ENCODE measurements at regions not wholly inside any gene's neighbourhood (a gene's known extent, or its start where the extent isn't known, plus 50 kb on each side); places are given as distances from the start of the nearest gene placed in this dataset.

DNA sequence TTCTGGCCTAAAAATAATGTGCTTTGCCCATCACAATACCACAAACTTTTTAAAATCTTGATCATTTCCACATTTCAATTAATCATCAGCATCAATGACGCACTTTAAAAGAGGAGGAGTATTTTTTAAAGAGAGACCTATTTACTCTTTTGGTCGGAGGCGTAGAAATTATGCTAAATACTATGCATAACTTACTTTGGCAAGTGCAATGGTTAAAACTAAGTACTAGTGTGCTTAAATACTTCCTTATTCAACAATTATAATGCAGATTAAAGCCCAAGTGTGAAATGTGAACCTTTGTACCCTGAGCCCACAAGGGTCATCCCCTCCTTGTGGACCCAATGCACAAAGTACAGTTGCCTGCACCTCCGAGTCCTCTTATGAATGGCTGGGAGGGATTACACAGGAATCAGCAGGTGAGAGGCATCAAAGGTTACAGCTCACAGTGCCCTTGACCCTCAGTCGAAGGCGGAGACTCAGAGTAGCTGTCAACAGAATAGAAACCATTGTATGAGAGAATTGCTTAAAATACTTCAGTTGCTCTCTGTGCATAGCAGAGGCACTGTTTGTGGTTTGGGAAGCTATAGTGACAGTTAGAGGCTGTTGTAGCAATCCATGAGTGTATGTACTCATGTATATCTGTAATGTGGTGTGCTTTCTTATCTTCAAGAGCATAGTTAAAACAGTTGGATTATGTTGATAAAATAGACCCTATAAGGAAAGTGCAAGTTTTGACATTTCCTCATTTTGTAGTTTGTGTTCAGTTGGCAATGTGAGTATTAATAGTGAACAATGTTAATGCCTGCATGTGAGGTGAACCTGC is 151.7 kb upstream of the ITGA4 start:
- Histone ChIP-seq H3K4me3 (no peak overlapping the region), H3K9me3 (no peaks in the 10 kb centered on the region), H3K36me3 (no peaks in the 10 kb centered on the region), H3K27me3 (no peaks in the 10 kb centered on the region), H3K4me1 (no peaks in the 10 kb centered on the region), H3K27ac (no peak overlapping the region)
- no peak for DNase-seq (ENCODE audit: low spot score in 2 of 2)
- TF ChIP-seq CTCF (IDR thresholded peaks at IDR 0.05) = no peak
- intact Hi-C loops (cut with DNase I) = no loop called here

- Histone ChIP-seq H3K36me3 (no peaks in the 10 kb centered on the region), H3K4me1 (no peaks in the 10 kb centered on the region), H3K27me3 (no peaks in the 10 kb centered on the region), H3K9me3 (no peaks in the 10 kb centered on the region), H3K27ac (peak overlapping the region in 1 of 2 donors; percentile 10), H3K4me3 (no peak overlapping the region)
- intact Hi-C loops (cut with DNase I) = no loop called here
- TF ChIP-seq CTCF (IDR thresholded peaks at IDR 0.05) = no peak
- DNase-seq (ENCODE audit: low spot score in 2 of 2) = no peak
These were observed 150.4 kb upstream of the ITGA4 start for GRCh38 chr2:181306785-181307184.

DNA sequence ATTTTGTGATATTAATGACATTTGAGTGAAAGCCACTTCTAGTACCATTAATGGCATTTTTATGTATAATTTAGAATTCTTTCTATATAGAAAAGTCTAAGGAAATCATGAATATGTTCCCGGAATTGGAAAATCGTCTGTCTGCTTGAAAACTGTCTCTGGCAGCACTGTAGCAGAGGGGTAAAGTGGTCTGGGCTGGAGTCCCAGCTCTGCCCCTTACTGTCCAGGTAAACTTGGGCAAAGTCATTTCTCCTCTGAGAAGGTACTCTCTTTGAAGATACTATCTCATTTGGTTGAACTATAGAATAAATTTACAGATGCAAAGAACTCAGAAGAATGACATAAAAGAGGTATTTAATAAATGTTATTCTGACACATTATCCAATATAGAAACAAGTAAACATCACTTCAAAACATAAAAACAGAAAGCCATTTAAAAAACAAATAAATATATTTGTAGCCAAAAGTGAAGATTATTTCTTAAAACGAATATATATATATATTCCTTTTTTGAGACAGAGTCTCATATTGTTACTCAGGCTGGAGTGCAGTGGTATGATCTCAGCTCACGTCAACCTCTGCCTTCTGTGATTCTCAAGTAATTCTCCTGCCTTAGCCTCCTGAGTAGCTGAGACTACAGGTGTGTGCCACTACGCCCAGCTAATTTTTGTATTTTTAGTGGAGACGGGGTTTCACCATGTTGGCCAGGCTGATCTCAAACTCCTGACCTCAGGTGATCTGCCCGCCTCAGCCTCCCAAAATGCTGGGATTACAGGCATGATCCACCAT is 149.8 kb upstream of the ITGA4 start:
- Histone ChIP-seq H3K9me3 (no peaks in the 10 kb centered on the region), H3K4me1 (no peaks in the 10 kb centered on the region), H3K27me3 (no peaks in the 10 kb centered on the region), H3K4me3 (no peak overlapping the region), H3K27ac (no peak overlapping the region), H3K36me3 (no peaks in the 10 kb centered on the region)
- intact Hi-C loops (cut with DNase I) = no loop called here
- DNase-seq (ENCODE audit: low spot score in 2 of 2) = no peak
- TF ChIP-seq CTCF (IDR thresholded peaks at IDR 0.05) = no peak

DNA sequence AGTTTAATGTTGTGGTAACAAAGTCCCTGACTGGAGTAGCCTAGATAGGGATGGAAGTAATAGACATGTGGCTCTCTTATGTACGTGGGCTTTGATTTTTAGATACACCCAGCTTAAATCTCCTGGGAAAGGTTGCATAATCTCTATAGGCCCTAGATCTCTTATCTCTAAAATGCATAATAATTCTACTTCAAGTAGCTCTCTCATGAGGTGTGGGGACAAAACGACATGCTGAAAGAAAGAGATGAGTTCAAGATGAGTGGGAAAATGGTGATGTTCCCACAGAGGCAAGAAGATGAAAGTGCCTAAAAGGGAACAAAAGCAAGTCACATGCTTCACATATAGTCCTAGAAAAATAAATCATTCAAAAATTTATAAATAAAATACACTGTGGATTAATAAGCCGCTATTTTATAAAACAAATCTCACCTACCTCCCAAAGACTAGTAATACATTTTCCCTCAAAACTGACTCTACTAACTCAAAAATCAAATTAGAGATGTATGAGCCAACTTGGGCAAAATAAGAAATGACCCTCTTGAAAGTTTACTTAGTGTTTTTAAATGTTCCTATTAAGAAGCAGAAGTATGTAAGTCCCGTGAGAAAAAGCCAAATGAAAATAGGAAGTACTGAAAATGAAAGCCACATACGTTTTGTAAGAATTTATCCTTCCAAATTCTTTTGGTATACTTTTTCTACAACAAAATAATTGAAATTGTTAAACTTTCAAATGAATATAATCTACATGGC is 148.2 kb upstream of the ITGA4 start:
- no peak overlapping the region for H3K27ac ChIP-seq
- no peak for DNase-seq (ENCODE audit: low spot score in 2 of 2)
- intact Hi-C loops (cut with DNase I) = no loop called here
- H3K27me3 ChIP-seq = no peaks in the 10 kb centered on the region
- no peaks in the 10 kb centered on the region for H3K36me3 ChIP-seq
- TF ChIP-seq CTCF (IDR thresholded peaks at IDR 0.05) = no peak
- no peak overlapping the region for H3K4me3 ChIP-seq
- H3K9me3 ChIP-seq = no peaks in the 10 kb centered on the region
- no peaks in the 10 kb centered on the region for H3K4me1 ChIP-seq

GRCh38 chr2:181309586-181309985 is 147.6 kb upstream of the ITGA4 start:
- H3K36me3 ChIP-seq = no peaks in the 10 kb centered on the region
- no peaks in the 10 kb centered on the region for H3K27me3 ChIP-seq
- H3K4me1 ChIP-seq = no peaks in the 10 kb centered on the region
- H3K27ac ChIP-seq = no peak overlapping the region
- no peak for TF ChIP-seq CTCF (IDR thresholded peaks at IDR 0.05)
- DNase-seq (ENCODE audit: low spot score in 2 of 2) = no peak
- no peaks in the 10 kb centered on the region for H3K9me3 ChIP-seq
- intact Hi-C loops (cut with DNase I) = no loop called here
- no peak overlapping the region for H3K4me3 ChIP-seq

Data from ascending aorta (tissue), 2 donors.